OCI-LY1 (cell line): ENCODE measurements at regions not wholly inside any gene's neighbourhood (a gene's known extent, or its start where the extent isn't known, plus 50 kb on each side); places are given as distances from the start of the nearest gene placed in this dataset.

Experiments
- EZH2 ChIP-seq: fragments of 200-600 bp; sonication (generic), shearing (Covaris generic); IDR thresholded peaks from 2 replicates; pipeline ENCODE4 v1.8.0; 2017; ENCODE audit warnings: borderline replicate concordance, mixed run types, mild to moderate bottlenecking, antibody characterized with exemption, low read length, moderate library complexity, mixed read lengths
- TF ChIP-seq, protein P1 (sequence below): fragments of 200-600 bp; sonication (generic), shearing (Covaris generic); IDR thresholded peaks from 2 replicates; pipeline ENCODE4 v1.5.1; 2017; ENCODE audit warnings: mild to moderate bottlenecking, antibody characterized with exemption, low read length, moderate library complexity, mixed read lengths

DNA sequence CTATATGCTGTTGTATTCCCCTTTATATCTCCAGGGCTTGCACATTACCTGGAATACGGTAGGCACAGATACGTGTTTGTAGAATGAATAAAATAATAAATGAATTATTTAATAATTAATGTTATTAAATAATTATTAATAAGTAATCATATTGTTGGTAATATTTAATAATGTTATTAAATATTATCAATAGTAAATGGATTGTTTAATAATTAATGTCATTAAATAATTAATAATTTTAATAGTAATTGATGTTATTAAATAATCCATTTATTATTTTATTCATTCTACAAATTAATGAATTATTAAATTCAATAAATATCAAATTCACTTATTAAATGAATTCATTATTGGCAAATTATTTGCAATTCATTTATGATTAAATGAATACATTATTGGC is 175.1 kb downstream of the MATN1 start:
- TF ChIP-seq, protein P1, sequence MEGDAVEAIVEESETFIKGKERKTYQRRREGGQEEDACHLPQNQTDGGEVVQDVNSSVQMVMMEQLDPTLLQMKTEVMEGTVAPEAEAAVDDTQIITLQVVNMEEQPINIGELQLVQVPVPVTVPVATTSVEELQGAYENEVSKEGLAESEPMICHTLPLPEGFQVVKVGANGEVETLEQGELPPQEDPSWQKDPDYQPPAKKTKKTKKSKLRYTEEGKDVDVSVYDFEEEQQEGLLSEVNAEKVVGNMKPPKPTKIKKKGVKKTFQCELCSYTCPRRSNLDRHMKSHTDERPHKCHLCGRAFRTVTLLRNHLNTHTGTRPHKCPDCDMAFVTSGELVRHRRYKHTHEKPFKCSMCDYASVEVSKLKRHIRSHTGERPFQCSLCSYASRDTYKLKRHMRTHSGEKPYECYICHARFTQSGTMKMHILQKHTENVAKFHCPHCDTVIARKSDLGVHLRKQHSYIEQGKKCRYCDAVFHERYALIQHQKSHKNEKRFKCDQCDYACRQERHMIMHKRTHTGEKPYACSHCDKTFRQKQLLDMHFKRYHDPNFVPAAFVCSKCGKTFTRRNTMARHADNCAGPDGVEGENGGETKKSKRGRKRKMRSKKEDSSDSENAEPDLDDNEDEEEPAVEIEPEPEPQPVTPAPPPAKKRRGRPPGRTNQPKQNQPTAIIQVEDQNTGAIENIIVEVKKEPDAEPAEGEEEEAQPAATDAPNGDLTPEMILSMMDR: no peak
- TF ChIP-seq EZH2: no peak
